ENCODE measurements at regions not wholly inside any gene's neighbourhood (a gene's known extent, or its start where the extent isn't known, plus 50 kb on each side); places are given as distances from the start of the nearest gene placed in this dataset.
"Not testable (repeated sequence)": the region's sequence is repeated elsewhere in the genome, so short reads cannot be mapped to it uniquely, and the experiment has no call there.

DNA sequence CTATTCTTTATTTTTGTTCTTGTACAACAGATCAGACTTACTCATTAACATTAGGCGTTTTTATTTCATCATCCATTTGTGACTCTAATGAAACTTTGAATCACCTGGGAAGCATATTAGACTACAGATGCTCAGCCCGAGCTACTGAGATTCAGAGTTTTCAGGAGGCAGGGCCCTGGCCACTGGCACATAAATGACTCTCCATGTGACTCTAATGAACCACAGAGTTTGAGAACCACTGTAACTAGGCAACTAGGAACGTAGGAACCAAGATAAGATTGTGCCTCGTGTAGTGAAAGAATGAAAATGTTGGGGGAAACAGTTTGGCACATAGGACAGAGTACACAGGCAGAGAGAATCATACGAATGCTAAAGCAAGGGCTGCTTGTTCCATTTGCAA, 405.9 kb upstream of the BTBD3 start:
- DNase-seq (ENCODE audit: low read depth), result no peak

DNA sequence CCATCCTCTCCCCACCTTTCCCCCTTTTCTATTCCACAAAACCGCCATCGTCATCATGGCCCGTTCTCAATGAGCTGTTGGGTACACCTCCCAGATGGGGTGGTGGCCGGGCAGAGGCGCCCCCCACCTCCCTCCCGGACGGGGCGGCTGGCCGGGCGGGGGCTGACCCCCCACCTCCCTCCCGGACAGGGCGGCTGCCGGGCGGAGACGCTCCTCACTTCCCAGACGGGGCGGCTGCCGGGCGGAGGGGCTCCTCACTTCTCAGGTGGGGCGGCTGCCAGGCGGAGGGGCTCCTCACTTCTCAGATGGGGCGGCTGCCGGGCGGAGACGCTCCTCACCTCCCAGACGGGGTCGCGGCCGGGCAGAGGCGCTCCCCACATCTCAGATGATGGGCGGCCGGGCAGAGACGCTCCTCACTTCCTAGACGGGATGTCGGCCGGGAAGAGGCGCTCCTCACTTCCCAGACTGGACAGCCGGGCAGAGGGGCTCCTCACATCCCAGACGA, 404.4 kb upstream of the BTBD3 start:
- DNase-seq (ENCODE audit: low read depth), result not testable (repeated sequence)

DNA sequence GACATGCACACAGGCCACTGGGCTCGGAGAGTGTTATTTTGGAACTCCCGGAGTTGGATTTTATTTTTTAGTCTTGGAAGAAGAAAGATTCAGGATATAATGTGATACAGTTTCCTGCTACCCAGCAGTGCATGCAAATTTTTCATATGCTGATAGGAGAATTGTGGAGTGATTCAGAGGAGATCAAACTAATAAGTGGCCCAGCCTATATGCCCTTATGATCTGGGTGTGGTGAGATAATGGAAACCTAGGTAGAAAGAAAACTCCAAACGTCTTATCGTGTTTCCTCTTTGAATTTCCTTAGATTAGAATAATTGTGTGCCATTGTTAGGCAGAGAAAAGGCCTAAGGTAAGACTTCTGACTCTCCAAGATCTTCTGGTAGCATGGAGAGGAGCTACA, 401.2 kb upstream of the BTBD3 start:
- no peak for DNase-seq (ENCODE audit: low read depth)

DNA sequence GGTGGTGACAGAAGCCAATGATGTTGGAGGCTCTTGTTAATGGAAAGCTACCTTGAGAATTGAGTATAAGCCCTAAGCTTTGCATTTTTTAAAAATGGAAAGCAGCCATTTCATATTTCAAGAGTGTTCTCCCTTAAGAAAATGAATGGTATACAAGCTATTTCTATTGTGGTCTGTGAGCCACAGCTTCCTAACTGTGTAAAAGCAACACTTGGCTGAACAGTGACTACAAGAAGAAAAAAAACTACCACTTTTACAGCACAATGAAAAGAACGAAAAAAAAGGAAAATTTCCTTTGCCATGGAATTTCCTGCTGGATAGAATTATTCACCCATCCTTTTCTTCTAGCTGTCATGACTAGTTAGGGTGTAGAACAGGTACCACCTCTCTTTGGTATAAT, 397.1 kb upstream of the BTBD3 start:
- no peak for DNase-seq (ENCODE audit: low read depth)

DNA sequence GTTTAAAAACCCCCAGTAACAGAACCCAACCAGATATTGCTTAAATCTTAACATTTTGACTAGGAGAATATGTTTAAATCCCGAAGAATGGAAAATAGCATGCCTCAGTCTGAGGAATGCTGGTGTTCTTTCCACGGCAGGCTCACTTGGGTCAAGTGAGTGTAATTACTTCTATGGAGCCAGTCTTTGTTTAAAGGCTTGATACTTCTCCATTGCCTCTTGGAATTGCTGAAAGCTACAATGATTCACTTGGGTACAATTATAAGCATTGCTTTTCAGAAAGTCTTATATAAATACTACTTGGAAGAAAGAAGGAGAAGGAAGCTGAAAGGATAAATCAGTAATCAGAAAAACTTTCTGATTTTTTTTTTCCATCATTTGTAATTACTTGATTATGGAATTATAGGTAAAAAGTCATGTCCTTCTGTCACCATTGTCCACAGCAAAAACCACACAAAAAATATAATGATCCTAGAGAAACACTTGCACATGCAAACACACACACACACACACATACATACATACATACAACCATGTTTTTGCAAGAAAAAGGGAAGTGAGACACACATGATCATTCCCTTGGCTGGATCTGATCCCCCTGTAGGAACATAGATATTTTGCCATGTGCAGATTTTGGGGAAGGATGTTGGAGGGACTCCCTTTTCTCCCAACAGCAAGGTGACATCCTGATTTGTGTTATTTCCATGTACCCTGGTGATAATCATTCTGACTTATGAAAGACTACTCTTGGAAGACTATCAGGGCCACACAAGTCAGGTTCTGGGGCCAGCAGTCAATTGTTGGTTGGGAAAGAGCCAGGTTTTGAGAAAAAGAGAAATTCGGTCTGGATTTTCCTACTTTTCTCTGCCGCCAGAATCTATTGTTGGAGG, 396.0 kb upstream of the BTBD3 start:
- no peak for DNase-seq (ENCODE audit: low read depth)

DNA sequence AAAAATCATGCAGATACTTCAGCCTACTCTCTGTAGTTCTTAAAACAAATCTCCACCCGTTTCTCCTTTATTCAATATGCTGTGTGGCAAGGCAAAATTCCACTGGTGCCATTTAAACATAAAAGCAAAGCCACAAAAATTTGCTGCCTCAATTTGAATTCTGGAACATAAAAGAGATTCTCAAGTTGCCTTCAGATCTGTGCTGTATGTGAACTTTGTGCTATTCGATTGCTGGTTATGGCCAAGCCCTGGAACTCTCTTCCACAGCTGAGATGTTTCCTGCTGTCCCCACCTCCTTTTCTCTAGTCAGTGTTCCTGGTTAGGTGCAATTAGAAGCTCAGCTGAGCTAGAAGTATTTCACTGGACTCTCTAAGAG, 395.3 kb upstream of the BTBD3 start:
- no peak for DNase-seq (ENCODE audit: low read depth)

DNA sequence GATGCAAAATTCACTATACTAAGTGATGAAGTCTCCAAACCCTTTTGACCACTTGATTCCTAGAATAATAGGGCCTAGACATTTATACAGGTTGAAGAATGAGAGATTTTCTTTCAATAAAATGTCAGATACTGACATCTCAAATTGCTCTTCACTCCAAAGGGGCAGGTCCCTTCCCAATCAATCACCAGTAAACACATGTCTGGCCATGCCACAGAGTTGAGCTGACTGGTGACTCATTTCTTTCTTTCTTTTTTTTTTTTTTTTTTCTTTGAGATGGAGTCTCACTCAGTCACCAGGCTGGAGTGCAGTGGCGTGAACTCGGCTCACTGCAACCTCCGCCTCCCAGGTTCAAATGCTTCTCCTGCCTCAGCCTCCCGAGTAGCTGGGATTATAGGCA, 388.6 kb upstream of the BTBD3 start:
- DNase-seq (ENCODE audit: low read depth), result no peak

DNA sequence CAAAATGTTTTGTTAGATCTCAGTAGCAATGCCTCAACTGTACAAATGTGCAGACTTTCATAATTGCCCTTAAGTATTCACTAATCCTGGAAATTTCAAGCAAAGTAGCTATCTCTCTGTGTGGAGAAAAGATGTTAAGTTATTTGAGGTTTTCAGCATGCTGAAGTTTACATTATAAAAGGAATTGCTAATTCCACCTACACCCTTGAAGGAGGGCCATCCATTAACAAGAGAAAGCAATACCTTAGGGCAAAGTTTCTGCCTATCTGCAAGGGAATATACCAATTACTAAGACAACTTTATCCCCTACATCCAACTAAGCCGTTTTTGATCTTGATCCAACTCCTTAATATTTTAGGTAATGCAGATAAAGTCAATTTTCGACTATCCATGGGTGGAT, 380.7 kb upstream of the BTBD3 start:
- DNase-seq (ENCODE audit: low read depth), result no peak

DNA sequence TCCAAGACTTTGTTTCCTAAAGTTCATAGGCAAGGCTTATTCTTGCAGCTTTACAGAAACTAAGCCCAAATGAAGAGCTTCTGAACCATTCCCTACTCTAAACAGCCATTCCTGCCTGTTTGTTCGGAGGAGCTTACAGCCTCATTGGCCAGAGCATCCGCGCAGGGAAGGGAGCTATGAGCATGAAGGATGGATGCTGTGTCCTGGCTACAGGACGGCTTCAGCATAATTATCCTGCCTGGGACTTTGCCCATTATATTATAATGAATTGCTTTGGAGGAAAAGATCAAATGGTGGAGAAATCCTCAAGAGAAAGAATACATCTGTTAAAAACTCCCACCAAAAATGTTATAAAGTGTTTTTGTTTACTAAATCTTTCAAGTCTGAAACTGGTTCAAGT, 378.2 kb upstream of the BTBD3 start:
- no peak for DNase-seq (ENCODE audit: low read depth)

DNA sequence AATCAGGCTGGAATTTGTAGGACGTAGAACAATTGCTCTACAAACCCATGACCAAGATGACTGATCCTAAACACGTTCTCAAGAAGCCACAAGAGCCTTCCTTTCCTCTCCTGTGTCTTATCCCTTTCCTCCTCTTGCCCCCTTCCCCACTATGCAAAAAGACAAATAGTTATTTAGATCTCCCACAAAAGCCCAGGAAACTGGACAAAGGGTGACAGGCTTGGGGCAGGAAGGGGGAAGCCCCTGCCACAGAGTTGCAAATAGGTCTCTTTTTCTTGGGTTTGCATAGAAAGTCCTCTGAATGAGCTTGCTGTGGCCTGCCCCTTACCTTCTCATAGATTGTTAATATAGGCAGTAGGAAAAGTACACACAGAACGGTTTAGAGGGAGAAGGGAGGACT, 377.1 kb upstream of the BTBD3 start:
- no peak for DNase-seq (ENCODE audit: low read depth)

DNA sequence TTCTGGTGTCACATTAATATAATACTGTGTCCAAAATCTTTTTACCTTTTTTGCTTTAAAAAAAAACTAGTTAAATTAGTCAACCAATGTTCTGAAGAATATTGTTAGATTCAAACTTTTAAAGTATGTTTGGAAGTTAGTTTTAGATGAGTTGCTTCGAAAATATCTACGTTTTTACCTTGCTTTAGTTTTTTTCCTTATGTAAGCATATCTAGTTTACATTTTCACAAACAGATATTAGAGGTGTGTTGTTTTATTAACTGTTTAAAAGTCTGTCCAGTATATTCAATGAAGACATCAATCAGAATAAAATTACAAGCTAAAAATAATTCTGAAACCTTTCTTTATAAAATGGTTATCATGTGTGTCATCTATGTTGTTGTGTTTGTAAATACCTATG, 375.0 kb upstream of the BTBD3 start:
- no peak for DNase-seq (ENCODE audit: low read depth)

DNA sequence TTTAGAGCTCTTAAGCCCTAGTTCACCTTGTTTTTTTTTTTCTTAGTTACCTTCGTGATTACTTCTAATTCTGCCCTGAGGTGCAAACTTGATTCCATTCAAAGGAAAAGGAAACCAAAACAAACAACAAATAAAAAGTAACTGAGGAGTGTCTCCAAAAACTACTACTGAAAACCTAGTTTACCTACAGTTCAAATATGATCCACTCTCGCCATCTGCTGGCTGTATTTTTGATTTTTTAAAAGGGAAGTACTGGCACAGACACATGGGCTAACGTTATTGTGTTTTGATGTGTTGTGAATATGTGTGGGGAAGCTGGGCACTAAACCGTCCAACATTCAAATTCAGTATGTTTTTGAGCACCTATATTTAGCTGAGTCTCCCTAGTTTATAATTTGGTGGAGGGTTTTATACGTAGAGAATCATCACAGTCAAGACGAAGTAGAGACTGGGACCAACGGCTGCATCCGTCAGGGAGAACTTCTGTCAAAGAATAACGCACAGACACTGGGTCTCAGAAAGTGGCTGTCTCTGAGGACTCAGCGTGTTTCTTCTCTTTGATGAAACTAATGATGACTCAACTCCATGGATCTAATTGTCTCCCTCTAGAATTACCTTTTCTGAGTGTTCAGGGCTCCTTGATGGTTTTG, 373.5 kb upstream of the BTBD3 start:
- peak; percentile 72 for DNase-seq (ENCODE audit: low read depth)

DNA sequence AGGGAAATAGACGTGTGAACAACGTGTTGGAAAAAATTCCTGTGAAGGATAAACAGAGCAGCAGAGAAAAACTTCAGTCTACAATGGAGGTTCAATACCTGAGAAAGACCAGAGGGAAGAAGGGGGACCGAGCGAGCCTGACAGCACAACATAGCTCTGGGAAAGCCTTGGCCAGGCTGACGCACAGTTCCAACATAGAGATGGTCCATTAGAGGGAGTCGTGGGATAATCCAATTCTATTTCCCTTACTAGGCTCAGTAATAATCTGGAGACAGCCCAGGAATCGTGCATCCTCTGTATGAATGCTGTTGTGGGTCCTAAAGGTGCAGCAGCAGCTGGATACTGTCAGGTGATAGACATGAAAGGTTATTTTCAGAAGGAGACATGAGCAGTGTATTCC, 370.8 kb upstream of the BTBD3 start:
- no peak for DNase-seq (ENCODE audit: low read depth)

DNA sequence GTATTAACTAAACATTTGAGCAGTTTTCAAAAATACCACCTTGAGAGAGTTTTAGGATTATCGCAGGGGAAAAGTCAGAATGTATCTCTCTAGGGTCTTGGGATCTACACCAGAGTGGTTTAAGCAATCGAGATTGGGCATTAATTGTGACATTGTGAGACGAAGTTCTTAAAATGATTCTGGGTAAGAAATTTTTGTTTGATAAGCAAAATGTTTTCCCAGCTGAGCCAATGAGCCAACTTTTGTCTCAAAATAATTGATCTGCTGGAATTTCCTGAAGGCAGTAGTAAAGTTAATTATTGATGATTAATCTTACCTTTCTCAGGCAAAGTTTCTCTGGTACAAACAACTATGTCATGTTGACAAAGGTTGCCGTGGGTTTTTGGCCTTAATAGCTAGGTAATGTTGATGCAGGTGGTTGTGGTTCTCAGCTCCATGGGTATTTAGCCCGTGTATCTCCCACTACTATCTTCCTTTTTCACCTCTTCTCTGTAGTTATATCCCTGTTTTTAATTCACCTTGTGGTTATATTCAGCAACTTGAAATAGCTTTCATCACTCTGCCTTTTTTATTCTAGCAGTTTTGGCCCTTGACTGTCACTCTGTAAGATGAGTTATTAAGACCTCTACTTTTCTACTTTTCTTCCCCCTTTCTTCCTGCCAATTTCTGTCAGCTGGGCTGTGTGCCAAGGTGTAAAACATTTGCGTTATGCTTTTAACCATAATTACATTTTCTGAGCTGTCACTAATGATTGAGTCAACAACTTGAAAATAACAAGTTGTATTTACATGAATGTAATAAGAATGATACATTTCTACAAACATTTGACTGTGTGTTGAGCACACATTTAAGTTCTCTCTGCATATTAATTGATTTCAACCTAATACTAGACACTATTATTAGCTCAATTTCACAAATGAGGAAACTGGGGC, 368.3 kb upstream of the BTBD3 start:
- no peak for DNase-seq (ENCODE audit: low read depth)

DNA sequence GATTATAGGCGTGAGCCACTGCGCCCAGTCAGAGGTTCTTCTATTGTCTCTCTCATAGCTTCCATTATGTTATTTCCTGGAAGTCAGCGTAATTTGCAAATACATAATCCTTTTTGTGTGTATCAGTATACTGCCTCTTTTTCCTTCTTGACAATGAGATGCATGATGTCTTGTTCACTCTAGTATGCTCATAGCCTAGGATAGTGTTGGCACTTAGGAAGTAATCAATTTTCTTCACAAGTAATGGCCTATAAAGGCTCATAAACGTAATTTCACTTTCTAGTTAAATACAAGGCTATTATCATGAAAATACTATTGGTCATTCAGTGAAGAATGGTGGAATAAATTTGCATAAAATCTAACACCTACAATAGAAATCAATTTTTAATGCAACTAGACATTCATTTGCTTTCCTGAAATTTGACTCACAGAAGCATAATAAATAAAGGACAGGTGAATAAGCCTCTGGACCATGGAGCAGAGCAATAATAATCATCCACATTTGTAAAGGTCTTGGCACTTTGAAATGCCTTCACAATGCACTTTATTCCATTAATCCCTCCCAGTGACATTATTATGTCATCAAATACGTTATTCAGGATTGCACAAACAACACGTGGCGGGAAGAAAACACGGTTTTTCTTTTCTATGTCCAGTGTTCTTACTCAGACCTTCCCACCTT, 366.9 kb upstream of the BTBD3 start:
- no peak for DNase-seq (ENCODE audit: low read depth)

DNA sequence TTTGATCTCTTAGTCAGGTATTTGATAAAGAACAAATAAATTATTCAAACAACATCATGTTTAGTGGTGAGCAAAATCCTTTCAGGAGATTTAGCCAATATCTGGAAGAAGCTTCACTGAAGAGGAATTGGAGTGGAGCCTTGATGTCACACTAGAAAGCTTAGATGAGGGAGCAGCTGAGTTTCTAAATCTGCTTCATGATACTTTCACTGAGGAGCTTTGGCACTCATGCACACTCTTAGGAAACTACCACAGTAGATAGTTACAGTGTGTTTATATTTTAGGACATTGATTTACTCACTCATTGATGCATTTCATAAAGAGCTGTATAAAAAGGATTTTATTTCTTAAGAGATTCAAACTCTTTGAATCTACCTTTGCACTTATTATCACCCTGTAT, 366.2 kb upstream of the BTBD3 start:
- no peak for DNase-seq (ENCODE audit: low read depth)

DNA sequence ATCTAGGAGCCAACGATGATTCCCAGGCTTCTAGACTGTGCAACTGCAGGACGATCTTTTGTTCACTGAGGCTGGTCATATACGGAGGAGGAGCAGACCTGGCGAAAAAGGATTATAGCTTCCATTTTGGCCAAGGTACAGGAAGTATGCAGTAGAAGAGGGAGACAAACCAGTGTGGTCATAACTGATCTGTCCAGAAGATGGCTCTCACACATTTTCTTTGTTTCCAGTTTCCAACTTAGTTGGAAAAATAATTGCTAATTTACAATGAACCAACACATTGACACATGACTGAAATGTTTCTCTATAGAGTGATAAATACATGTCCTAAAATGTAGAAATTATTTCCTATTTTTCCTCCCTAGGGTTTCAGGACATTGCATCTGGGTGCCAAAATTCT, 364.1 kb upstream of the BTBD3 start:
- peak; percentile 31 for DNase-seq (ENCODE audit: low read depth)

DNA sequence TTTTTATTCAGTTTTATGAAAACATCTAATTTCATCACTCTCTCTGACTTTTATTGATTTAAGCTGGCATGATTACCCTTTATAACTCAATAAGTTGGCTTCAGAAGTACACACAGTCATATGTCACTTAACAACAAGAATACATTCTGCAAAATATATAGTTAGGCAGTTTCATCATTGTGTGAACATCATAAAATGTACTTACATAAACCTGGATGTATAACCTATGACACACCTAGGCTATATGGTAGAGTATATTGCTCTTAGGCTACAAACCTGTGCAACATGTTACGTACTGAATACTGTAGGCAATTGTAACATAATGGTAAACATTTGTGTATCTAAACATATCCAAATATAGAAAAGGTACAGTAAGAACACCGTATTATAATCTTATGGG, 362.2 kb upstream of the BTBD3 start:
- no peak for DNase-seq (ENCODE audit: low read depth)

DNA sequence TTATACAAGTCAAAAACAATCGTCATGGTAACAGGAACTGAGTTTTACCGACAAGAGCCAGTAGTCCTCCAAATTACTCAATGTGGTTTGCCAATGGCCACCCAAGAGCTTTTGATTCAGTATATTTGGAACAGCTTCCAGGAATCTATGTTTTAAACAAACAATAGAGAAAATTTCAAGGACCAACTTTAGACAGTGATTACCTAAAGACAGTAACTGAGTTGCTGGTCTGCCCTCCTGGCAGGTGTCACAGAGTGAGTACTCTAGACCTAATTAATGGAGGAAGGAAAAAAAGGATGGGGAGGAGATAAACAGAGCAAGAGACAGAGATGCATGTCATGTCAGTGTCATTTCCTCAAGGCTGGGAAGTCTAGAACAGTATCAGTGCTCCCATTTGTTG, 361.3 kb upstream of the BTBD3 start:
- no peak for DNase-seq (ENCODE audit: low read depth)

DNA sequence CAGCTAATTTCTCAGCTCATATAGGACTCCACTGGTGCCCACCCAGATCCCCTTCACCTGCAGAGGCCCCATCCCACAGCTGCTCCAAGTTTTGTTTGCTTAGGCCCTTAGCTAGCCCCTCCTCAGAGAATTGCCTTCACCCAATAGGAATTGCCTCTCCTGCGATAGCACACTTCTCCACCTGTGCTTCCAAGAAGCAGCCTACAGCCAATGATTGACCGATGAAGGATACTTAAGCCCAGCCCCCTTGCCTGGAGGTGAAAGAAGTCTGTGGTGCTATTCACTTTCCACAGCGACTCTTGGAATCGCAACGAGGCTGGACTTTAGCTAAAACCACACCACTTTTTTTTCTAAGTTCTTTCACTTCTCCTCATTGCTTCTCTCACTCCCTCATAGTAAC, 353.2 kb upstream of the BTBD3 start:
- no peak for DNase-seq (ENCODE audit: low read depth)

DNA sequence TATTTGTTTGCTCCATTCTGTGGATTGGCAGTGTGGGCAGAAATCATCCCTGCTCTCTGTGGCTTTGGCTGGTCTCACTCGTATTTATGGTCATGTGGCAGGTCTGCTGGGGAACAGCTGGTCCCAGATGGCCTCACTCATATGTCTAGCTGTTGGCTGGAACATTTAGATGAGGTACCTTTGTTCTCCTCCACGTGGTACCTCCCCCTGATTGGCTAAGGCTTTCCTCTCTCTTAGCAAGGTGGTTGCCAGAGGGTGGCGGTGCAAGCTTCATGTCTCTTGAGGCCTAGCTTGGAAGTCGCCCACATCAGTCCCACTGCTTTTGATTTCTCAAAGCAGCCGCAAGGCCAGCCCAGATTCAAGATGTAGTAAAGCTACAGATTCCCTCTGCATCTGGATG, 348.5 kb upstream of the BTBD3 start:
- no peak for DNase-seq (ENCODE audit: low read depth)

DNA sequence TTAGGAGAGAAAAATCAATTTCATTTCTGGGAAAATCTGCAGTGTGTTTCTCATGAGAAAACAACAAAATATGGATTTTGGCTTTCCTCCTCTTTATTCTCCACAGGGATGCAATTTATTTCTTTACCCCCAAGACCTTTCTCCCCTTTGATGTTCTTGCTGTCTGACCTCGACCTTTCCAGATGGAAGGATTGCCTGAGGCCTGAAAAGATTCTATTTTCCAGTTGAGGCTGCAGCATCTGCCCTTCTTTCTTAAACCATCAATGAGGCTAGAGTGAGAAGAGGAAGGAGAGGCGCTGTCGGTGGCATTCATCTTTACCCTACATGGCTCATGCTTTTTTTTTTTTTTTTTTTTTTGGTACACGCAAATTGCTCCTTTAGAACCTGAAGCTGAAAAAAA, 344.2 kb upstream of the BTBD3 start:
- no peak for DNase-seq (ENCODE audit: low read depth)

All from RPMI7951 (cell line).